ENCODE measurements at regions not wholly inside any gene's neighbourhood (a gene's known extent, or its start where the extent isn't known, plus 50 kb on each side); places are given as distances from the start of the nearest gene placed in this dataset.
"Not testable (repeated sequence)": the region's sequence is repeated elsewhere in the genome, so short reads cannot be mapped to it uniquely, and the experiment has no call there.

- in situ Hi-C loops (cut with MboI; ENCODE audit: low sequenced_read_pairs) = no loop called here
Observed at GRCh38 chr1:14421977-14422609, 176.4 kb upstream of the KAZN start.

GRCh38 chr1:14424325-14425002 is 174.0 kb upstream of the KAZN start:
- in situ Hi-C loops (cut with MboI; ENCODE audit: low sequenced_read_pairs) = no loop called here

GRCh38 chr1:14426854-14427253 is 171.6 kb upstream of the KAZN start:
- in situ Hi-C loops (cut with MboI; ENCODE audit: low sequenced_read_pairs) = no loop called here

DNA sequence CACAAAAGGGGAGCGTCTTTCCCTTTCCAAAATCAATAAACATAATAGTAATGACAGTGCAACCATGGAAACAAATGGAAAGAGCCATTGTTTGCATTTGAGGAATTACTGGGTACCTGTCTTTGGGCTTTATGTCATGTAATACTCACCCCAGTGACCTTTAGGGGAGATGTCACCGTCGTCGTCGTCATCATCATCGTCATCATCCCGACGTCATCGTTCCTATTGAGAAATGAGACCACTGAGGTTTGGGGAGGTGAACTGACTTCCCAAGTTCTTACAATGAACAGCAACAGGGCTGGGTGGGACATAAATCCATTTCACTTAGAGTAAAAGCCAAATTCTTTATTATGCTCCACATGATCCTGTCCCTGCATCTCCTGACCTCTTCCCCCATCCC is 168.9 kb upstream of the KAZN start:
- in situ Hi-C loops (cut with MboI; ENCODE audit: low sequenced_read_pairs) = no loop called here

DNA sequence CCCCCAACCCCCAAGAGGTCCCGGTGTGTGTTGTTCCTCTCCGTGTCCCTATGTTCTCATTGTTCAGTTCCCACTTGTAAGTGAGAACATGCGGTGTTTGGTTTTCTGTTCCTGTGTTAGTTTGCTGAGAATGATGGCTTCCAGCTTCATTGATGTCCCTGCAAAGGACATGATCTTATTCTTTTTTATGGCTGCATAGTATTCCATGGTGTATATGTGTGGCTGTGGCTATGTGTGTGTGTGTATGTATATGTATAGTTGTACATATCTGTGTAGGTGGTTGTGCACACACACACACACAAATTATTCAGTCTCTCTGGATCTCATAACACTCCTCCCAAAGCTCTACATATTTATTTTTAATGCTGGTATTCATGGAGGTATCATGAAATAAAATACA is 165.8 kb upstream of the KAZN start:
- in situ Hi-C loops (cut with MboI; ENCODE audit: low sequenced_read_pairs) = not testable (repeated sequence)

DNA sequence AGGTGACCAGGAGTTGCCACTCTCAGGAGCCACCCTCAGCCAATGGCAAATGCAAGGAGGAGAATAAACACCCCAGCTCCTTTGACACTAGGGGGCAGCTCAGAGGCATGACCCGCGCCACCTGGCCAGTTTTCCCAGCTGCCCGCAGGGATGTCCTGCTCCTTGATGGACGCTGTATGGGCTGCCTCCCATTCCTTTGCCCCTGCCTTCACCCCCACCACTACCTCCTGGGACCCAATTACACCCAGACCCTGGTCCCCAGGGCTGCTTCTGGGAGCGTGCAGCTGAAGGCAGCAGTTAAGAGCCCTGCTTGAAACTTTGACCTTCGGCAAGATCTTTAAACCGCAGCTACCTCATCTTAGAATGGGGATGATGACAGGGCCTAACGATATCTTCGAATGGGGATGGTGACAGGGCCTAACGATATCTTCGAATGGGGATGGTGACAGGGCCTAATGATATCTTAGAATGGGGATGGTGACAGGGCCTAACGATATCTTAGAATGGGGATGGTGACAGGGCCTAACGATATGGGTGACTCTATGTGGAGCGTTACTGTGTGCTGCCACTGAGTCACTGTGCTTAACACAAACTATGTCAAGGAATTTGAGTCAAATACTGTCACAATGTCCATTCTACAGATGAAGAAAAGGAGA is 163.0 kb upstream of the KAZN start:
- in situ Hi-C loops (cut with MboI; ENCODE audit: low sequenced_read_pairs) = no loop called here

- in situ Hi-C loops (cut with MboI; ENCODE audit: low sequenced_read_pairs) = no loop called here
Observed at GRCh38 chr1:14437417-14437918, 161.0 kb upstream of the KAZN start.

DNA sequence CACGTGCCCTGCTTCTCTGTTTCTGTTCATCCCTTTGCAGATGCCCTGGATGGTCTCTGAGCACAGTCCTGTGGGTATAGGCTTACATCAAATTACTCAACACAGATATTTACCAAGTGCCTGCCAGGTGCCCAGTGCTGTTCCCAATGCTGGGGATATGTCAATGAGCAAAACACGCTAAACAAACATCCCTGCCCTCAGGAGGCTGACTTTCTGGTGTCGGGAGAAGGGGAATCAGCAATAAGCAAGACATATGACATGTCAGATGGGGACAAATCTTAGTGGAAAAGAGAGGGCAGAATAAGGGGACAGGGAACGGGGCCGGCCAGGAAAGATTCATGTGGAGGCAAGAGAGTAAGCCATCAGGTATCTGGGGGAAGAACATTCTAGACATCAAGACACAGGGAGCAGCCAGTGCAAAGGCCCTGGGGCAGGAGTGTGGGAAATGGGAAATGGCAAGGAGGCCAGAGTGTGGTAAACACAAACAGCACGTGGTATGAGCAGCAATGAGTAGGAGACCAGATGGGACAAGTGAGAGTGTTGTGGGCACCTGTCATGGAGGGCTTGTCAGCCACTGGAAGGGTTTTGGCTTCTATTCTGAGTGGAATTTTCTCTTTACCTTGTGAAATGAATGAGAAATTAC is 160.2 kb upstream of the KAZN start:
- in situ Hi-C loops (cut with MboI; ENCODE audit: low sequenced_read_pairs) = no loop called here

GRCh38 chr1:14439015-14439414 is 159.5 kb upstream of the KAZN start:
- in situ Hi-C loops (cut with MboI; ENCODE audit: low sequenced_read_pairs) = no loop called here

- in situ Hi-C loops (cut with MboI; ENCODE audit: low sequenced_read_pairs) = no loop called here
Observed at GRCh38 chr1:14440166-14440565, 158.3 kb upstream of the KAZN start.

DNA sequence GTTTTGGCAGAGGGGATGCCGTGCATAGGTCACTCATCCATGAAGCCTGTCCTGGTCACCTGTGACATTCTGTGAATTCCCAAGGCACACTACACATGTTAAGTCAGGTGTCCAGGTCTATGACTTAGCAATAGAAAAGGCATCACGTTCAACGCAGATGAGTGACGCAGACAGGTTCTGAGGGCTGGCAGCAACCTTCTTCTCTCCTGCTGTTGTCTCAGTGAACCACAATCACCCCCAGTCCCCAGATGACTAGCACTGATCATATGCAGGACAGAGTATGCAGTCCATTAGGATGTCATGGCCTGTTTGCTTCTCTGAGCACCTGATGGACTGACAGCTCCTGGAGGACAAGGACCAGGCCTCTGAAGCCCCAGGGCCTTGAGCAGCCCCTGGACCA is 157.8 kb upstream of the KAZN start:
- in situ Hi-C loops (cut with MboI; ENCODE audit: low sequenced_read_pairs) = no loop called here

GRCh38 chr1:14441302-14441741 is 157.2 kb upstream of the KAZN start:
- in situ Hi-C loops (cut with MboI; ENCODE audit: low sequenced_read_pairs) = no loop called here

GRCh38 chr1:14442669-14443068 is 155.8 kb upstream of the KAZN start:
- in situ Hi-C loops (cut with MboI; ENCODE audit: low sequenced_read_pairs) = no loop called here

DNA sequence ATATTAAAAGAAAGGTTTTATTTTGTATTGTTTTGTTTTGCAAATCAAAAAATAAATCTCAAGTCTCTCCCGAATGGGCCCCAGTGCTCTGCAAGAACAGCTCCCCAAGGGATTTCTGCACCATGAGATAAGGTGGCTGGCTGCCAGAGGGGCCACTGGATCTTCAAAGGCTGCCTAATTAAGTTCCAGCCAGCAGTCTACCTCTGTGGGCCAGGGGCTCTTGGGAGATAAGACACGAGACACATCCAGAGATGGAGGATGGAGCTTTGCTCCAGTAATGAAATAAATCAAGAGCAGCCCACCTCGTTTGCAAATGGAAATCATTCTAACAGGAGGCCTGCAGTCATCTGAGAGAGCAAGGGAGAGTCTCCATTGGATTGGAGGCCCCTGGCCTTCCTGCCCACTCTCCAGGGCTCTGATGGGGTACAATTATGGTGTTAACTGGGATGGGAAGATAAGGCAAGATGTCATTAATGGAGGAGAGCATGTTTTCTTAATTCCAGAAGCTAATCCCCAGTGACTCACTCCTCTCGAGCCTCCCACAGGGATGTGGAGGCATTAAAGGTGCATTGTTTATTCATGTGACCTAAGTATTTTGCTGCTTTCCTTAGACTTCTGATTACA is 155.2 kb upstream of the KAZN start:
- in situ Hi-C loops (cut with MboI; ENCODE audit: low sequenced_read_pairs) = no loop called here

- in situ Hi-C loops (cut with MboI; ENCODE audit: low sequenced_read_pairs) = no loop called here
Observed at GRCh38 chr1:14451217-14451616, 147.3 kb upstream of the KAZN start.

- in situ Hi-C loops (cut with MboI; ENCODE audit: low sequenced_read_pairs) = no loop called here
Observed at GRCh38 chr1:14452551-14452950, 145.9 kb upstream of the KAZN start.

- in situ Hi-C loops (cut with MboI; ENCODE audit: low sequenced_read_pairs) = no loop called here
Observed at GRCh38 chr1:14460173-14460572, 138.3 kb upstream of the KAZN start.

DNA sequence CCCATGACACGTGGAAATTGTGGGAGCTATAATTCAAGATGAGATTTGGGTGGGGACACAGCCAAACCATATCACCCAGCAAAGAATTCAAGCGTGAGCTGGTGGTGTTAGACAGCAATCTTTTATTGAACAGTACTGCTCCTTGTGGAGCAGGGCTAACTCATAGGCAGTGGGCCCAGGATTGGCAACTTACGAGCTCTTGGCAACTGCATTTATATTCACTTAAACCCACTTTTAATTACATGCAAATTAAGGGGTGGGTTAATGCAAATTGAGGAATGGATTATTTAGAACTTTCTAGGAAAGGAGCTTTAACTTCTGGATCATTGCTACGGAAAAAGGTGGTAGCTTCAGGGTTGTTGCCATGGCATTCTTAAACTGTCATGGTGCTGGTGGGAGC is 135.6 kb upstream of the KAZN start:
- in situ Hi-C loops (cut with MboI; ENCODE audit: low sequenced_read_pairs) = no loop called here

DNA sequence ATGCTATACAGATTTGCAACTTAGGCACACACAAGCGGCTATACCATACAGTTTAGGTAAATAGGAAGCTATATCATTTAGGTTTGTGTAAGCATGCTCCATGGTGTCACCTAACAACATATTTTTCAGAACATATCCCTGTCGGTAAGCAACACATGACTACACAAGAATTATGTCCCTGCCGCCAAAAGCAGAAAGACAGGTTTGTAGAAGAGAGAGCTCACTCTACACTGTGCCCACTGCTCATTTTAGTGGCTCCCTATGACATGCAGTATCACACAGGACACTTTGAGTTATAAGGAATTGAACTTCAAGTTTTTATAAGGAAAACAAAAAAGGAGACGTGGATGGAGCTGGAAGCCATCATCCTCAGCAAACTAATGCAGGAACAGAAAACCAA is 132.5 kb upstream of the KAZN start:
- in situ Hi-C loops (cut with MboI; ENCODE audit: low sequenced_read_pairs) = no loop called here

DNA sequence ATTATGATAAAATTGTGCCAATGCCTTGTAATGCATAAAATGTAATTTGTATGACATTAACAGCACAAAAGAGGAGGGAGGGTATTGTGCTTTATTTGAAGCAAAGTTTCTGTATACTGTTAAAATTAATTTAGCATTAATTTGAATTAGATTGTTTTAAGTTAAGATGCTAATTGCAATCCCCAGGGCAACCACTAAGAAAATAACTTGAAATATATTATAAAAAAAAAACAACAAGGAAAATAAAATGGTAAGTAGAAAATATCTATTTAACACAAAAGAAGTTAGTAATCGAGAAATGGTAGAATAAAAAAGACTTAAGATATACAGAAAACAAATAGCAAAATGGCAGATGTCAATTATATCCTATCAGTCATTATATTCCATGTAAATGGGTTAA is 131.4 kb upstream of the KAZN start:
- in situ Hi-C loops (cut with MboI; ENCODE audit: low sequenced_read_pairs) = no loop called here

- in situ Hi-C loops (cut with MboI; ENCODE audit: low sequenced_read_pairs) = no loop called here
Observed at GRCh38 chr1:14468751-14469150, 129.7 kb upstream of the KAZN start.

Measured in HL-60/S4 (cell line).